Daoy (cell line): ENCODE measurements at regions not wholly inside any gene's neighbourhood (a gene's known extent, or its start where the extent isn't known, plus 50 kb on each side); places are given as distances from the start of the nearest gene placed in this dataset.
A peak's percentile ranks its signal among the peaks of the same experiment; 100 is the strongest.

Experiments used
- DNase-seq: peaks from one replicate; pipeline ENCODE4 v3.0.0-alpha.2; 2015; ENCODE audit warnings: low read depth

- DNase-seq, result no peak
Observed at GRCh38 chr1:29467989-29468900, 231.9 kb downstream of the PTPRU start.

- DNase-seq, result no peak
Observed at GRCh38 chr1:29466258-29466657, 229.9 kb downstream of the PTPRU start.

GRCh38 chr1:29465755-29466154, 229.4 kb downstream of the PTPRU start:
- no peak for DNase-seq

- no peak for DNase-seq
Observed at GRCh38 chr1:29462096-29462495, 225.8 kb downstream of the PTPRU start.

GRCh38 chr1:29461115-29461739, 224.9 kb downstream of the PTPRU start:
- DNase-seq, result no peak

DNA sequence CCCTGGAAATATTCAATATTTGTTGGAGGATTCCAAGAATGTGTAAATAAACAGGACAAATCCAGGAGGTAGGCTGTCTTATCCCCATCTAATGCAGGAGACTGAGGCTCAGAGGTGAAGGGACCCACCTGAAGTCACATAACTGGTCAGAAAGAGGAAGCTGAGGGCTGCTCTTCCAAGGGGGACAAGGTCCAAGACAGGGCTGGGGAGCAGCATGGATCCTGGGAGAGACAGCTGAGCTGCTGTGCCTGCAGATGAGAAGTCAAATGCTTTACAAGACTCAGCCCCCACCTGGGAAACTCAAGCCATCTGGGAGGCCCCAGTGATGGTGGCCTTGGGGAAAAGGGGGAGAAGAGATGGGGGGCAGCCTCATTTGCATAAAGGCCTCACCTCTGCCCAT, 224.4 kb downstream of the PTPRU start:
- DNase-seq, result no peak

DNA sequence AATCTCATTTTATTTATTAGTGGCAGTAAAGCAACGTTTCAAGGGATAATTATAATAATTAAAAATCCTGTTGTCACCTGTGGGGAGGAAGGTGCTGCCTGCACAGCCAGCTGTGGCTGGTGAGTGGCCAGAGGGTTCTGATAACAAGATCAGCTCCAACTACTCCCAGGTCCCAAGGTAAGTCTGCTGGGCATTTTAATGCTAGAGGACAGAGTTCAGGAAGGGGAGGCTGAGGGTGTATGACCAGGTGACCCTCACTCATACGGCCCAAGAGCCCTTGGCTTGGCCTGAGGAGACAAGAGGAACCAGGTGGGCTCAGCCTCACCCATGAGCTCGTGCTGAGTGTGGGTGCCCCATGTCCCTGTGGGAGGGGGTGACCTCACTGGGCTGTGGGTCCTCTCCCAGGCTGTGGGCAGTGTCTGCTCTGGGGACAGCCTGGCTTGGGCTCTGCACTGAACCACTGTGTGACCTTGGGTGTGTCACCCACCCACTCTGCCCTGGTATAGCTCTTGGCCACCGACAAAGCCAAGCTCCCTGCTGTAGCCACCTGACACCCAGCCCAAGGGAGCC, 223.8 kb downstream of the PTPRU start:
- DNase-seq, result no peak

- no peak for DNase-seq
Observed at GRCh38 chr1:29459620-29459945, 223.3 kb downstream of the PTPRU start.

GRCh38 chr1:29458737-29459619, 222.7 kb downstream of the PTPRU start:
- DNase-seq, result no peak

GRCh38 chr1:29457496-29458368, 221.4 kb downstream of the PTPRU start:
- no peak for DNase-seq

DNA sequence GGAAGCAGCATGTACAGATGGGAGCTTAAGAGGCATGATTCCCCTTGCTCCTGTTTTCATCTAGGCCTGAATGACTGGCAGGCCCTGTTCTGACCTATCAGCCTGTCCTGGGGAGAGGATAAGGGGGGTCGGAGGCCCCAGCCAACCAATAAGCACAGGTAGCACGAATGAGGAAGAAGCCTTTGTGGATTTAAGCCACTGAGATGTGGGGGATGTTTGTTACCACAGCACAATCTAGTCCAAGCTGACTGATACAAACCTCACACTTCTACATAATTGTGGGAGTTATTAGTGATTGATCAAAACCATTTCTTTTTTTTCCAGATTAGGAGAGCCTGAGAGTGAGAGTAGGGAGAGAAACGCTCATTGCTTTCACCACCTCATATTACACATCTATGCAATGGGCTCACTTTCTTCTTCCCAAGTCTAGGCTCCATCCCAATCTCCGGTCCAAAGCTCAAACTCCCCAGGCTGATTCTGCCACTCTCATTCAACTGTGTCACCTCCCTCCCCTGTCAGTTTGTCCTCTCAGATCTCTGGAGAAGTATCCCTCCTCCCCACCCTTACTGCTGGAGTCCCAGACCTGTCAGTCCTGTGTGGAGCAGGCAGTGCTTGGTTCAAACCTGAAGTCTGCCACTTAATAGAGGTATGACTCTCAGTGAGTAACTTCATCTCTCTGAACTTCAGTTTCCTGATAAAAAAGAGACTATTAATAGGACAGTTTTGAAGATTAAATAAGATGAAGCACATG, 220.5 kb downstream of the PTPRU start:
- no peak for DNase-seq

- no peak for DNase-seq
Observed at GRCh38 chr1:29455781-29456180, 219.5 kb downstream of the PTPRU start.

GRCh38 chr1:29454616-29455380, 218.5 kb downstream of the PTPRU start:
- no peak for DNase-seq

DNA sequence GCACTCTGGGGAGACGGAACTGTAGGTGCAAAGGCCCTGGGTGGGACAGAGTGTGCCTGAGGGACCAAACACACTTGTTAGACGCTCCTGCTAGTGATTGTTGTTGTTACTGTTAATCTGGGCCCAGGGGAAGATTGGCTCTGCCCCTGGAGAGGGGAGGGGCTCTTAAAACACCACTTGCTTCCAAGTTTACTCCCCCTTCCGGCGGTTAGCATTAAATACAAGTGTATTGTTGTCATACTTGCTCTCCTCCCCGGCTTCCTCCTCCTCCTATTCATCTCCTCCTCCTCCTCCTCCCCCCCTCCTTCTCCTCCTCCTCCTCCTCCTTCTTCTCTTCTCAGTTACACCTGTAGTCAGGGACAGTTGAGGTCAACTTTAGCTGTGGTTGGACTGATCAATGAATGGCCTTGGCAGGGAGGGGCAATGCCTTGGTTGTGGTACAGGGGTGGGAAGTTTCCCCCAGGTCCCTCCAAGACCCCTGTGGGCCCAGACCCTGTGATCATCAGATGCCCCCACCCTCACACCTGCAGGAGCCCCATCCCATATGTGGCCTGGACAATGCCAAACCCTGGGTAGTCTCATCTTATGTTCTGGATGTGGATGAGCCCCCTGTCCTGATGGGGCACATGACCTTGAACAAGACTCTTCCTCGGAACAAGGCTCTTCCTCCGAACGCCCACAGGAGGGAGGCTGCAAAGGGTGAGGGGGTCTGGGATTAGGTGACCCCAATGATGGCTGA, 217.3 kb downstream of the PTPRU start:
- peak; percentile 67 for DNase-seq

DNA sequence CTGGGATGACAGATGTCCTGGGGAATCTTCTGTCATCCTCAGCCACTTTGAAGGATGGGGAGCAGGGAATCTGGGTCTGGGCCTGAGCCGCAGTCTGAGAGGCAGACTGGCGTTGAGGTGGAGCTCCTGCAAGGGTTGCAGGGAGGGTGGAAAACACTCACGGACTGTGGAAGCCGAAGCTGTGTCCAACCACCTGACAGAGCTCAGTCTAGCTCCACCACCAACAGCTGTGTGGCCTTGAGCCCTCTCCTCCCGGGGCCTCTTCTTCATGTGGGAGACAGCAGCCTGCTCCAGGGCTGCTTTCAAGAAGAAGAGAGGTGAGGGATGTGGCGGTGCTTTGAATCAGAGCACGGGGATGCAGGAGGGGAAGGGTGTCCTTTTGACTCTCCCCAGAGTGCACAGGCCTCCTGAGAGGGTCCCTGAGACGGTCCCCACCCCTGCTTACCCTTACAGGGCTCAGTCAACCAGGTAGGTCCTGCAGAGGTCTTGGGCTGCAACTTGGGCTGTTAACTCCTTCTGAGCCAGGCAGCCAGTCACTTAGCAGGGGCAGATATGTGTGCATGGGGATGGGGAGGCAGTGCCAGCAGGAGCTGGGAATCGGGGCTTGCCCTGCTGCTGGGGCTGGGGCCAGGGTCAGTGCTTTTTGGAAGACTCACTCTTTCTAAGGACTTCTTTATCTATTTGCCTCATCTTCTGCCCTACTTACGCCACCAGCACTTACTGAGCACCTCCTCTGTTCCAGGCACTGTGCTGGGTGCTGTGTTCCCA, 216.3 kb downstream of the PTPRU start:
- no peak for DNase-seq

- DNase-seq, result no peak
Observed at GRCh38 chr1:29451368-29451892, 215.1 kb downstream of the PTPRU start.

DNA sequence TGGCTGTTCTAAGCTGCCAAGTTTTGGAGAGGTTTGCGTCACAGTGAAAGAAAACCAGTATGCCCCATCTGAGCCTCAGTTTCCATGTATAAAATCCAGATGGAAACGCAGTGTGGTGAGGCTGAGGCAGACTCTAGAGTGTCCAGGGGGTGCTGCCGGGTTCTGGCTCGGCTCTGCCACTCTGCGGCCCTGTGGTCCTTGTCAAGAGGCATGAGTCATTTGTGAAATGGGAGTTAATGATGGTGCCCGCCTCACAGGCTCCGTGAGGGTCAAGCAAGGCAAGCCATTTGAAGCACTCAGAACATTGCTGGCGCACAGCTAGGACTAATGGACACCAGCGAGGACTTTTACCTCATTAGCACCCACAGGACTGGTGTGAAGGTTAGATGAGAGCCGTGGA, 214.3 kb downstream of the PTPRU start:
- peak; percentile 69 for DNase-seq
